HG03108 (cell line): ENCODE measurements at regions not wholly inside any gene's neighbourhood (a gene's known extent, or its start where the extent isn't known, plus 50 kb on each side); places are given as distances from the start of the nearest gene placed in this dataset.

Experiments used
- ATAC-seq: cut with Tn5 transposase; IDR thresholded peaks from one replicate; pipeline ENCODE4 v1.9.1; 2021; ENCODE audit warnings: moderate library complexity; ENCODE audit not compliant: unreplicated experiment

DNA sequence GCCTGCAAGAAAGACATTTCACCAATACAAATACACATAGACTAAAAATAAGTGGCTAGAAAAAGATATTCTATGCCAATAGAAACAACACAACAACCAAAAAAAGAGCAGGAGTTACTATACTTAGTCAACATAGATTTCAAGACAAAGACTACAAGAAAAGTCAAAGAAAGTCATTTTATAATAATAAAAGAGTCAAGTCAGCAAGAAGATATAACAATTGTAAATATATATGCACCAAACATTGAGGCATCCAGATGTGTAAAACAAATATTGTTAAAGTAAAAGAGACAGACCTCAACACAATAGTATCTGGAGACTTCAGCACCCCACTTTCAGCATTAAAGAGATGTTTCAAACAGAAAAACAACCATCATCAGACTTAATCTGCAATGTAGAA is 104.6 kb downstream of the AMY1C start:
- ATAC-seq: no peak

DNA sequence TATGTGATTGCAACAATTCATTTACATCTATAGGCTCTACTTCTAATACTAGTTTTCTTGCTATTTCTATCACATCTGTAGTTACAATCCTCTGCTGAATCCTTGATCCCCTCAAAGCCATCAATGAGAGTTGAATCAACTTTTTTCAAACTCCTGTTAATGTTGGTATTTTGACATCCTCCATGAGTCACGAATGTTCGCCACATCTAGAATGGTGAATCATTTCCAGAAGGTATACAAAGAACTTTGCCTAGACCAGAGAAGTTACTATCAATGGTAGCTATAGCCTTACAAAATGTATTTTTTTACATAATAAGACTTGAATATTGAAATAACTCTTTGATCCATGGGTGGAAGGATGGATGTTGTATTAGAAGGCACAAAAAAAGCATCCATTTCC is 110.0 kb downstream of the AMY1C start:
- ATAC-seq: no peak

DNA sequence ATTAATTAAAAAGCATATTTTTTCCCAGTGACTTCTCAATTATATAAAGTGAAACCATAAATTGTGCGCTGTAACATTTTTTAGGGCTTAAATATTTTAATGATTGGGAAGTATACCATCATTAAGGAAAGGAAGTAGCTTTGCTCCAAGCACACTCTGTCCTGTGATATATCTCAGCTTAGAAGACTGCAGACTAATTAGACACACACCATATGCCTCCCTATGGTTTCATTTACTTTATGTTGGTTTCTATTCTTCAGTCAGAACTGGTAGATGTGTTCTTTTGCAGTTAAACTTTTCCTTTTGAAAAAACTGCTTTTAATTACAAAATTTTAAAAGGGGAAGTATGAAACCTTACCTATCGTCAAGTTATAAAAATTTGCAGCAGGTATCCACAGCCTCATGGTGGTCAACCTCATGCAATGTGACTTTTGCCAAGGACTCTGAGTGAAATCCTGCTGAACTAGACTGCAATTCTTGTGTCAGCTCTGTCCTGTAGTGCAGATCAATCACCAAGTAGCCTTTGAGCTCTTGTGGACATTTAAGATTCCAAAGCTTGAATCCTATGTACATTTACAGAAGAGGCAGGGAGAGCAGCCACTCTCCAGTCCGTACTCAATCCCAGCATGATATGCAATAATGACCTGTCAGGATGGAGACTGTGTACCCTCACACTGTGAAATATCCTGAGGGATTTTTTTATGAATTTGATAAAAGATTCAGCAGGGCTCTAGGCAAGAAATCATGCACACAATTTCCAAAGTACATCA is 149.1 kb downstream of the AMY1C start:
- no peak for ATAC-seq

DNA sequence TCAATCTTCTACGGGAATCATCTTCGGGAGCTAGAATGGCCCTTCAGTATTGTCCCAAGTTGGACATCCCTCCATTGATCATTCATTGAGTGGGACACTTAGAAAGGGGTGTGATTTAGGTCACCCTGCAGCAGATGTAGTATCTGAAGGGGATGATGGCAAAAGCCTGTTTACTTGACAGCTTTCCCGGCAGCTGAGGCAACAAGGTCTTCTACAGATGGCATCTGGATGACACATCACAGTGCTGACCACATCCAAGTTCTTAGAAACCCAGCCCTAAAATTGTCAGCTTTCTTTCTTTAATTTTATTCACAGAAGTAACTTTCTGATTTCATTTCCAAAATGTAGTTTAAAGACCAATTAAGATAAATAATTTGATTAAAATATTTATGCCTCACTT is 150.3 kb downstream of the AMY1C start:
- no peak for ATAC-seq

DNA sequence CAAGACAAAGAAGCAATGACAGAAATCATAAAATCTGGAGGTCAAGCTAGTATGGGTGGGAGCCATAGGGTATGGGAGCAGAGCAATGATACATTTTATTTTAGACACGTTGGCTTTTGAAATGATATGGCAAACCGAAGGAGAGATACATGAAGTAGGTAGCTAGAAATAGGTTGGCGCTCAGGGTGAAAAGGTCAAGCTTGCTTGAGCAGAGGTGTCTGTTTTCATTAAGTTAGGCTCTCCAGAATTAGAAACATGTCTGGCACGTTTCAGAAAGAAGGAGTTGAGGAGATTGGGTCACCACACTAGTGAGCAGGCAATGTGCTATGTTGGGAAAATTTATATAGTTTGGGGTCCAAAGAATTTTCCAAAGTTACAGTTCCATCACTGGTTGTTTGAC is 151.4 kb downstream of the AMY1C start:
- no peak for ATAC-seq

DNA sequence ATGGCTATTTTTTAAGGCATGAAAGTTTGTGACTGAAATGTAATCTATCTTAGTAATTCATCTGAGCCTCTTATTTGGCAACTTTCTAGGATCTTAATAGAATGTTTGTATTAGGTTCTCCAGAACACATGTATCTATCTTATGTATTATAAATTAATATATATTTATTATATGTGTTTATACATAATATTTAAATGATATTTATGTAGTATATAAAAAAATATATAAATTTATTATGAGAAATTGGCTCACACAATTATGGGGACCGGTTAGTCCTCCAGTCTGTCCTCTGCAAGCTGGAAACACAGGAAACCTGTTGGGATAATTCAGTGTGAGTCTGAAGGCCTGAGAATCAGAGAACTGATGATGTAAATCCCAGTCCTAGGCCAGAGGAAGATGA is 155.7 kb downstream of the AMY1C start:
- ATAC-seq: no peak

DNA sequence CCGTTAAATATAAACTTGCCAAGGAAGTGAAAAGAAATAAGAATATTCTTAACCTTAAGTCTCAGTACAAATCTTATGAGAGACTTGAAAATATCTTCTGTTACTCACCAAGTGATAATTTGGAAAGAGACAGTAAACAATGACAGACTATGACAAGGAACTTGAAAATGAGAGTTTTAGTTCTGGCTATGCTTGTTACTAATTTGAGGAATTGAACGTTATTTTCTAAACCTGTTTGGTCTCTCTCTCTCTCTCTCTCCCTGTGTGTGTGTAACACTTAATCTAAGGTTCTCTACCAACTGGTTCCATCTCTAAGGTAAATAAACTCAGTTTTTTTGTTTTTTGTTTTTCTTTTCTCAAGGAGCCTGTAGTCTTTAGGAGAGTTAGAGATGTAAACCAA is 161.8 kb downstream of the AMY1C start:
- ATAC-seq: no peak

DNA sequence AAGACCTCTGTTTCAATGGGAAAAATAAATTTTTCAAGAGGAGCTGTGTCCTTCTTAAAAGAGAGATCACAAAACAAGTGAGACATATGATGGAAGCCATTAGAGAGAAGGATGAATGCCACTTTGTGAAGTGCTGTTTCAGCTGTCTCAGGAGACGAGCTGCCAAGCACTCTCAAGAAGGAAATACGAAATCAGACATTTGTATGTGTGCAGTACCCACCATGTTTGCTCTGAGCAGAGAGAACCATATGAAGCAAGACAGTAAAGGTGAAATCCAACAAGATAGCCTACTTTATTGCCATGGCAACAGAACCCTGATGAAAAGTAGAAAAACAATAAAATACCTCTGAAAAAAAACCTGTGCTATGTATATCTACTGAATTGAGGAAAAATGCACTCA is 168.1 kb downstream of the AMY1C start:
- ATAC-seq: no peak

DNA sequence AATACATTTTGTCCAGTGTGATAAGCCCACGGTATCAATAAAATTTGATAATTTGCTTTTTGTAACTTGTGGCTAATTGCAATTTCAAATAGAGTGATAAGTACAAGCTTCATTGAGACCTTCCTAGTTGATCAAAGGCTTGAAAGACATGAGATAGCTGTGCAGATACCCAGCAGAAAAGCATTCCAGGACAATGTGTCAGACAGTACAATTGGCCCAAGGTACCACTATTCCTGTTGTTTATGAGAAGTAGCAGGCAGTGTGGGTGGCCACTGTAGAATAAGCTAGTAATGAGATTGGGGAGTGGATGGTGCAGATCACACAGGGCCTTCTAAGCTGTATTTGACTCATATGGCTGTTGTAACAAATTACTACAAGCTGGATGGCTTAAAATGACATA is 182.2 kb downstream of the AMY1C start:
- no peak for ATAC-seq

DNA sequence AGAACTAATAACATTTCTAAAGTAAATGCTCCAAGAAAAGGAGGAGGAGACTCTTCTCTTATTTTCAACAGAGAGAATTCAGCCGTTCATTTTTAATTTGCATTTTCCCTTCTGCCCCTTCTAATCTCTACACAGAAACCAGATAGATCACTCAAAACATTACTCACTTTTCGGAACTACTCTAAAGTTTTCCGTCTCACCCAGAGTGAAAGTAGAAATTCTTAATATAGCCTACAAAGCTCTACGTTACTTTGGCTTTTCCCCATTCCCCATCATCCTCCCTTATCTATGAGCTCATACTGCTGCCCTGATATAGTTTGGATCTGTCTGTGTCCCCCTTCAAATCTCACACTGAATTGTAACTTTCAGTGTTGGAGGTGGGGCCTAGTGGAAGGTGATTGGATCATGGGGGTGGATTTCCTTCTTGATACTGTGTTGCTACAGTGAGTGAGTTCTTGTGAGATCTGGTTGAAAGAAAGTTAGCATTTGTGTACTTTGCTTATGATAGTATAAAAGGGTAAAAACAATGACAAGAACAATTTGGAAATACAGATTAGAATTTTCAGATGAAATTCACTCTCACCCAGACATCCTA is 188.2 kb downstream of the AMY1C start:
- peak; percentile 88 for ATAC-seq

DNA sequence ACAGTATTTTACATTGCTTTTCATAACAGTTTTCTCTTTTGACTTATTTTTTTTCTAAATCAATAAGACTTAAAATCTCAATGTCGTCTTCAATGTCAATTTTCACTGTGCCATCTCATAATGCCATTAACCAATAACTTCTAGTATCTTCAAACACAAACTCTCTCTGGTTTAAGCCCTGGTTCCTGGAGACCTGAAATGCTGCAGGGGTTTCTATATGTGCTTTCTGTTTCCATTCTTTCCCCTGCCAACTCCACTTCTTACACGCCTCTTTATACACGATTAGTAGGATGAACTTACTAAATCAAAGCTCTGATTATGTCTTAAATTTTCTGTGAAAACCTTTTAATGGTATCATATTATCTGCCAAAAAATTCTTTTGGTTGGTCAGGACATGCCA is 191.4 kb downstream of the AMY1C start:
- ATAC-seq: no peak

DNA sequence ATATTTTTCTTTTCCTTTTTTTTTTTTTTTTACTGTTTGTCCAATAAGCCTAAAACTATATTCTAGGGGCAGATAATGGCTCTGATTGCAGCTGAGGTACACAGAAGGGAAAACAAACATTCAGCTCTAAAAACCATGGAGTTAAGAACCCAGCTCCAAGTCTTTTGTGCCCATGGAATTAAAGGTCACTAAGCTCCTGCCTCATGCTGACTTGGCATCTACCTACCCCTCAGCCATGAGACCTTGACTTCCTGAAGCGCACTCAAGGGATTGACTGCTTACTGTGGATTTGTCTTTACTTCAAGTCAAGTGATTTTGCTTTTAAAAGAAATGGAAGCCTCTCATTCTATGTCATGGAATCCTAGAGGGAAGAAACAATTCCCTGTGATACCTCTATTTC is 192.3 kb downstream of the AMY1C start:
- no peak for ATAC-seq

DNA sequence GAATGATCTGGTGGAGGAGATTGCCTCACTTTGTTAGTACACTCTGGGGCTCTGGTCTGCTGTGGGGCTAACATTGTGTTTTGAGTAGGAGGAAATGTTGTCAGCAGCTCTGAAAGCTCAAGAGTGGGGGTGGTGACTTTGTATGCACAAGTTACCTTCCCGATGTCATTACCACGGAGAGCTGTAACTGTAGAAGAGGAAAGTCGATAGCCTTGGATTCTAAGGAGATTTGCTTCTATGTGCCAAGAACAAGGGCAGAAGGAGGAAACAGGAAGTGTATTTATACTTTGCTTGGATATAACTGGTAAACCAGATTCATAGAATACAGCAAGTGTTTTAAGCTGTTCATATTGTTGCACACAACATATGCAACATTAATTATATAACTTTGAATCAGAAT is 196.1 kb downstream of the AMY1C start:
- ATAC-seq: no peak

DNA sequence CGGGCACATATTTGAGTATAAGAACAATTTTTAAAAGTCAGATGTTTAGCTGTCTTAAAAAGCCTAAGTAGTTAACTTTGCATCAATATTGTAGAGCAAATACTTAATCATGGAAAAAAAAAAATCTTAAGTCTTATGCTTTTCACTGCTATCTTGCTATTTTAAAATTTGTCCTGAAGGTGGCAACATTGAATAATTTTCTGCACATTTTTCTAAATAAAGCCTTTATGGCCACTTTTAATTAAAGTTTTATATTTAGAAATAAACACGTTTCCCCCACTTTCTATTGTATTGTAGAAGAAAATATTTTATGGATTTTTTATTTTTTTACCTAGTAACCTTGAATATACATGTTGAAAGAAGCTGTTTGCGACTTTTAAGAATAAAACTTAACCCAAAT is 198.8 kb downstream of the AMY1C start:
- no peak for ATAC-seq

DNA sequence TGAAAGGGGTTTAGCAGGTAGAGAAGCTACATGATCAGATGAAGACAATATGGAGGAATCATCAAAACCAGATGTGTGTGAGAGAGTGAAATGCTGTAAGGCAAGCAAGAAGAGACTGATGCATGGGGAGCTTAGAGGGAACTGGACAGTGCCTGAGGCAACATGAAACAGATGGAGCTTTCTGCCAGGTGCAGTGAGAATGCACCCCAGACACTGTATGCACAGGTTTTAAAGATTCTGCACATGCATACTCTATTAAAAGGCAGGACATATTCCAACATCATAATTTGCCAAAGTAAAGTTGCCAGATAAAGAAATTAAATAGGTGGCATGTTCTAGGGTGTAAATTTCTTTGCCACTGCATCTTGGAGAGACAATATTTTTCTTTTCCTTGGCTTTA is 200.1 kb downstream of the AMY1C start:
- ATAC-seq: no peak

DNA sequence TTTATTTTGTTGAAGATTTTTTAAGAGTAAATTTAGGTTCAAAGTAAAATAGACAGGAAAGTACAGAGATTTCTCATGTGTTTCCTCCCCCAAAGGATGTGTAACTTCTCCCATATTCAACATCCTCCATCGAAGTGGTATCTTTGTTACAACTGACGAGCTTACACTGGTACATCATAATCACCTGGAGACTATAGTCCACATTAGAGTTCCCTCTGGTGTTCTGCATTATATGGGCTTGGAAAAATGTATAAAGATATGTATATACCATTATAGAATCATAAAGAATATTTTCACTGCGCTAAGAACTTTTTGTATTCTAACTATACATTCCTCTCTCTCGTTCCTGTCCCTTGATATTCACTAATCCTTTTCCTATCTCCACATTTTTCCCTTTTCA is 203.7 kb downstream of the AMY1C start:
- ATAC-seq: no peak

DNA sequence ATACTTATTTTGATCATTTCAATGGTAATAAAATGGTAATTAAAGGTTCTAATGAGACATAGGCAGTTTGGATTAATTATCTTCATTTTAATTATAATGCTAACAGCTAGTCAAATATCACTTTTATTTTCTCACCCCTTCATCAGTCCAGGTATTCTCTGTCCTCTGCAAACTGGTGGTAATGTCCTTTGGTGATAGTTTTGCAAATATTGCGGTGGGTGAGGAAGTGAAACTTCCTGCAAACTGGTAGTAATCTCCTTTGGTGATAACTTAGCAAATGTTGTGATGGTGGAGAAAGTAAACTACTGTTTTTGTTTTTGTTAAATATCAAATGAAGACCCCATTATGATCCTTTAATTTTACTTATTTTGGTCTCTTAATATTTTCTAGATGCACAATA is 209.0 kb downstream of the AMY1C start:
- ATAC-seq: no peak

DNA sequence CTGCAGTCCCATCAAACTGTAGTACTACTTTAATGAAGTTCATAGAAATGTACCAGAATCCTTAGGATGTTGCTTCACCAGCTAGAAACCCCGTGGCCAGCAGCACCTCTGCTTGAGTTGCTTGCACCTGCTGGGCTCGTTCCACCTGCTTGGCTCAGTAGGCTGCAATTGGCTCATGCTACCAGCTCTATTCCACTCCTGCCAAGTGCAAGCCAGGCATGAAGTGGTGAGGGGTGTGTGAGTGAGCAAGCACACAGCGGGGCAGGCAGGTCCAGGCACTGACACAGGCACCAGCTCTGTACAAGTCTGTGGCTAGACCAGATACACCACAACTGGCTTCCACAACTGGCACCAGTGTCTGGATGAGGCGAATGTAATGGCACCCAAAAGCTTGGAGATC is 209.9 kb downstream of the AMY1C start:
- no peak for ATAC-seq

DNA sequence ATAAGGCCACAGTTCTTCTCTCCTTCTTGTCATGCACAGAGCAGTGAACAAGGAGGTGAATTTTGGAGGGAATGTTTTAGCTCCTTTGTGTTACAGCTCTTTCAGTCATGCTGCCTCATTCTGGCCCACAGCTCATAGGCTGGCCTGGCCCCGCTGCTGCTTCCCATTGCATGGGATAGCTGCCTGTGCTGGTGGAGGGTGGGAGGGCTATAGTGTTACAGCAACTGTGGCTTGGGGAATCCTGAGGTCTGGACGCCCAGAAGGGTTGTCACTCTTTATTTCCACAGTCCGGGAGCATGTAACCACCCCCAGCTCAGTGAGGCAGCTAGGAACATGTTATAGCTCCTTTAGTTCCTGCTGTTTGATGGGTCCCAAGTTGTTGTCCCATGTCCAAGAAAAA is 210.3 kb downstream of the AMY1C start:
- ATAC-seq: no peak

DNA sequence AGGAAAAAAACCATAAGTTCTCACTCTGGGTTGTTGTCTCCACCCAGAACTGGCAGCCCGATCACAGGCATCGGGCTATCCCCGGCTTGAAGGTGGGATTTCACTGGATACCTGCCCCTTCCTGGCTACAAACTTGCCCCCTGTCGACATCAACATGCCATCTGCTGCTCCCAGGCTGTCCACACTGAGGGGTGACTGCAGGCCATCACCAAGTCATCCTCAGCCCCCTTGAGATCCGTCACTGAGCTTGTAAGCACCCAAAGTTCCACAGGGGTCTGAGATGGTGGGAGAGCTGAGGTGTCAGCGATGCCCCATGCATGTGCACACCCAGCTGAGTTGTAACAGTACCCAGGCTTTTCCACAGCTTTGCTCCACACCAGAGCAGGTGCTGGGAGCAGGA is 211.0 kb downstream of the AMY1C start:
- no peak for ATAC-seq

DNA sequence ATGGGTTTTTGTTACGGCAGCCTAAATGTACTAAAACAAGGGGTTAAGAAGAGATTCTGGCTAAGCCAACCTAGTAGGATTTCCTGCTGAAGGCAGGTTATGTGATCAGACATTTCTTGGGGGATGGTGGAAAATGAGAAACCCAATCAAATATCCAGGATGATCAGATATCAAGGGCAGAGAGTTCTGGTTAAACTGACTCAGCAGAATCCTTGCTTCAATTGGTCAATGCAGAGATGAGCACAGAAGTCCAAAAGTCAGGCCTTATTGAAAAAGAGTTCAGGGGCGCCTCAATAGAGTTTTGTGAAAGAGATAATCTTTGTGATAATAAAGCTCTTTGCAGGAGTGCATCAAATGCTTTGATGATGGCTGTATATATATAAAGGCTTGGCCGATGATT is 237.1 kb downstream of the AMY1C start:
- ATAC-seq: no peak

DNA sequence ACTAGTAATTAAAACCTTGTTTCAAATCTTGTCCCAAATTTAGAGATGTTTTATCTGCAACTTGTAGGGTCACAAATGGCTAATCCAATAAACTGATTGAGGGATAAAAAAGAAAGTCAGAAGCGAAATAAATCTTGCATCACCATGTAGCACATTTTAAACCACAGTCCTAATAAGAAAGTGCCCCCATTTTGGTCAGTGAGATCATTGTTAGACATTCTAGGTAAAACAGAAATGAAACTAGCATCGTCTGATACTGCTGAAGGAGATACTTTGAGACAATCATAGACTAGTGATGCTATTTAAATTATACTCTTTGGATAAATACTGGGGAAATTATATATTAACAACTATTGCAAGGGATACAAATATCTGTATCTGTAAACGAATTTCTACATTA is 247.9 kb downstream of the AMY1C start:
- ATAC-seq: no peak
